22Rv1 (cell line): ENCODE measurements at regions not wholly inside any gene's neighbourhood (a gene's known extent, or its start where the extent isn't known, plus 50 kb on each side); places are given as distances from the start of the nearest gene placed in this dataset.

ENCODE experiments used
- H3K27ac ChIP-seq: fragments of 450-650 bp; 2 replicates; pipeline ENCODE4 v1.5.1; 2017
- CTCF ChIP-seq: fragments of 450-650 bp; IDR thresholded peaks from 2 replicates; pipeline ENCODE4 v1.5.1; 2017; ENCODE audit warnings: mild to moderate bottlenecking
- ZFX ChIP-seq: fragments of 450-650 bp; IDR thresholded peaks from 2 replicates; pipeline ENCODE4 v1.6.1; 2017; ENCODE audit warnings: antibody characterized with exemption, borderline replicate concordance

DNA sequence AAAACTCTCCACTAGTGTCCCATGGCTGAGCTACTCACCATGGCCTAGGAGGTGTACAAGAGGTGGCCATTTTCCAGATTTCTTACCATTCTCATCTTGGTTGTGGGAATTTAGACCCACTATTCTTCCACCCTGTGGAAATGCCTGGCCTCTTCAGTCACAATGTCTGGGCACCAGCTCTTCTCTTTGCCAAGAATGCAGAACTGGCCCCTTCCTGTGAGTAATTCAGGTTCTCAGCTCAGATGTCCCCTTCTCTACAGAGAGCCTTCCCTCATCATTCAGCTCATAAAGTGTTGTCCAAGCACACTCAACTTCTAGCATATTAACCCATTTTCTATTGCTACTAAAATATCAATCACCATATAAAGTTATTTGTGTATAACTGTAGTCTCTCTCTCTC lies 575.5 kb upstream of the KCNMB2 start:
- TF ChIP-seq ZFX = no peak
- TF ChIP-seq CTCF = no peak
- no peak overlapping the region for H3K27ac ChIP-seq

- no peak for TF ChIP-seq ZFX
- no peak for TF ChIP-seq CTCF
- H3K27ac ChIP-seq = no peak overlapping the region
These were observed 574.5 kb upstream of the KCNMB2 start for GRCh38 chr3:177961784-177962183.

- no peak overlapping the region for H3K27ac ChIP-seq
- TF ChIP-seq ZFX = no peak
- TF ChIP-seq CTCF = no peak
These were observed 569.7 kb upstream of the KCNMB2 start for GRCh38 chr3:177966493-177966892.

GRCh38 chr3:177968891-177969290 lies 567.3 kb upstream of the KCNMB2 start:
- TF ChIP-seq ZFX (no peak), CTCF (no peak)

DNA sequence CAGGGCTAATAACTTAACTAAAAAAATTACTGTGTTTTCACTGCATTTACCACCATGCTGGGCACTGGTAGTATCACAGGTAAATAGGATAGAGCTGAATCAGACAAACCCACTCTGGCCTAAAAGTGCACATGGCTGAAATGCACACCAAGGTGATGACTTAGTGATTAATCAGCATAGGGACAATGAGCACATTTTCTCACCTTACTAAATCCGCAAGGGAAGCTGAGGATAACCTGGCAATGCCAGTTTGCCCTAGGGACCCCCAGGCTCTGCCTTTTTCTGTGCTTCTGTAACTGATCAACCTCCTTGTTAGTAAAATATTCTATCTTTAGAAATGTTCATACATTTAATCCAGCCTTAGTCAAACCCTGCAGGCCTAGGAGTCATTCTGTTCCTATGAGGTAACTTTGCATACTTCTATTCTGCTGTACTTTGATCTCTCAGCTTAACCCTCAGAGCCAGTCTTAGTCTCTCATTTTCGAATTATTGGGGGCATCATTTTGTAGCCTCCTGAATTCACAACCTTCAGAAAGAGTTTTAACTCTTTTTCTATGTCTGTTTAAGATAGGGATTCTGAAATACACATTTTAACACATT lies 562.9 kb upstream of the KCNMB2 start:
- TF ChIP-seq CTCF (no peak), ZFX (no peak)
- H3K27ac ChIP-seq = no peak overlapping the region

More at GRCh38 chr3:177968891-177969290, 567.3 kb upstream of the KCNMB2 start:
- no peak overlapping the region for H3K27ac ChIP-seq

- H3K27ac ChIP-seq = no peak overlapping the region
These were observed 560.0 kb upstream of the KCNMB2 start for GRCh38 chr3:177976241-177976640.

More at GRCh38 chr3:177976241-177976640, 560.0 kb upstream of the KCNMB2 start:
- no peak for TF ChIP-seq CTCF
- TF ChIP-seq ZFX = no peak
